Testis (tissue), 2 donors: ENCODE measurements at regions not wholly inside any gene's neighbourhood (a gene's known extent, or its start where the extent isn't known, plus 50 kb on each side); places are given as distances from the start of the nearest gene placed in this dataset.
"Not testable (repeated sequence)": the region's sequence is repeated elsewhere in the genome, so short reads cannot be mapped to it uniquely, and the experiment has no call there.

Source experiments
- DNase-seq: peaks from one replicate; pipeline ENCODE4 v3.0.0-alpha.2; 2019
- H3K27ac ChIP-seq, 2 donors: fragments of 200-600 bp; sonication (generic); one replicate each; pipeline ENCODE4 v1.5.1; 2019
- H3K27me3 ChIP-seq: fragments of 200-600 bp; sonication (generic); one replicate; pipeline ENCODE4 v1.5.1; 2019
- H3K36me3 ChIP-seq: fragments of 200-600 bp; sonication (generic); one replicate; pipeline ENCODE4 v1.5.1; 2017; ENCODE audit warnings: low read depth; ENCODE audit errors: missing control alignments
- H3K4me1 ChIP-seq: fragments of 200-600 bp; sonication (generic); one replicate; pipeline ENCODE4 v1.5.1; 2019
- H3K4me3 ChIP-seq, 2 donors: fragments of 200-600 bp; sonication (generic); one replicate each; pipeline ENCODE4 v1.5.1; 2017 to 2019
- H3K9me3 ChIP-seq: fragments of 200-600 bp; sonication (generic); one replicate; pipeline ENCODE4 v1.5.1; 2017
- CTCF ChIP-seq, 3 experiments: fragments of 450-650 bp in 2 of 3; fragments of 200-600 bp in 1 of 3; sonication (generic) in 1 of 3; IDR thresholded peaks; one replicate each; pipeline ENCODE4 v1.5.1; 2016 to 2019; ENCODE audit warnings: antibody characterized with exemption in 3 of 3, mild to moderate bottlenecking in 2 of 3, moderate library complexity in 1 of 3
- POLR2A ChIP-seq: fragments of 450-650 bp; IDR thresholded peaks from one replicate; pipeline ENCODE4 v1.6.1; 2017; ENCODE audit warnings: antibody characterized with exemption, mild to moderate bottlenecking, moderate library complexity
- WGBS, 2 donors: methylation state at CpG; one replicate each; pipeline ENCODE4 v1.1.5; 2018; 5-methylcytosine and 5-hydroxymethylcytosine counted together
- intact Hi-C: fragments of 100-400 bp; cut with DNase I; formaldehyde crosslinking; loops from one replicate; pipeline ENCODE4 v1.15.1; 2023; ENCODE audit warnings: low total_unique reads

GRCh38 chr1:198959676-198960075, 320.8 kb downstream of the PTPRC start:
- Histone ChIP-seq H3K27me3 (no peaks in the 10 kb centered on the region), H3K27ac (no peak overlapping the region), H3K4me3 (no peak overlapping the region), H3K4me1 (no peaks in the 10 kb centered on the region), H3K36me3 (no peaks in the 10 kb centered on the region), H3K9me3 (no peaks in the 10 kb centered on the region)
- intact Hi-C loops: no loop called here
- TF ChIP-seq POLR2A (no peak), CTCF (IDR thresholded peaks at IDR 0.05) (no peak)
- no peak for DNase-seq
- 59 to 81% methylated on average over 2 of the region's 2 CpGs for WGBS, 2 donors

- H3K36me3 ChIP-seq, intact Hi-C loops, H3K27me3 ChIP-seq: not testable (repeated sequence)
Measured at GRCh38 chr1:198963796-198964195, 325.0 kb downstream of the PTPRC start.

GRCh38 chr1:198966519-198966918, 327.7 kb downstream of the PTPRC start:
- DNase-seq: no peak
- no peak overlapping the region for H3K4me3 ChIP-seq
- no peaks in the 10 kb centered on the region for H3K36me3 ChIP-seq
- H3K27me3 ChIP-seq: no peaks in the 10 kb centered on the region
- 92 to 100% methylated on average over 3 to 4 of the region's 4 CpGs for WGBS, 2 donors
- H3K4me1 ChIP-seq: no peaks in the 10 kb centered on the region
- H3K27ac ChIP-seq: no peak overlapping the region
- intact Hi-C loops: no loop called here
- no peaks in the 10 kb centered on the region for H3K9me3 ChIP-seq
- no peak for TF ChIP-seq POLR2A
- no peak for TF ChIP-seq CTCF (IDR thresholded peaks at IDR 0.05)

More at GRCh38 chr1:198963796-198964195, 325.0 kb downstream of the PTPRC start:
- H3K9me3 ChIP-seq, H3K4me3 ChIP-seq, H3K27ac ChIP-seq, DNase-seq, H3K4me1 ChIP-seq: not testable (repeated sequence)

- intact Hi-C loops: no loop called here
- Histone ChIP-seq H3K36me3 (no peaks in the 10 kb centered on the region), H3K27ac (no peak overlapping the region), H3K27me3 (no peaks in the 10 kb centered on the region), H3K4me3 (no peak overlapping the region), H3K4me1 (no peaks in the 10 kb centered on the region), H3K9me3 (no peaks in the 10 kb centered on the region)
- DNase-seq: no peak
- TF ChIP-seq POLR2A: no peak
- no peak for TF ChIP-seq CTCF (IDR thresholded peaks at IDR 0.05)
Measured at GRCh38 chr1:198967566-198967965, 328.7 kb downstream of the PTPRC start.

- 90 to 99% methylated on average over 2 of the region's 2 CpGs for WGBS, 2 donors
- H3K9me3 ChIP-seq: no peaks in the 10 kb centered on the region
- no peak for TF ChIP-seq CTCF (IDR thresholded peaks at IDR 0.05)
- TF ChIP-seq POLR2A: no peak
Measured at GRCh38 chr1:198968866-198969265, 330.0 kb downstream of the PTPRC start.

More at GRCh38 chr1:198968866-198969265, 330.0 kb downstream of the PTPRC start:
- Histone ChIP-seq H3K36me3 (no peaks in the 10 kb centered on the region), H3K27ac (no peak overlapping the region), H3K27me3 (no peaks in the 10 kb centered on the region), H3K4me1 (no peaks in the 10 kb centered on the region), H3K4me3 (no peak overlapping the region)
- DNase-seq: no peak
- intact Hi-C loops: no loop called here
